MM.1S (cell line): ENCODE measurements at regions not wholly inside any gene's neighbourhood (a gene's known extent, or its start where the extent isn't known, plus 50 kb on each side); places are given as distances from the start of the nearest gene placed in this dataset.

Source experiments
- DNase-seq: peaks from one replicate; pipeline ENCODE4 v3.0.0-alpha.2; 2015
- H2AFZ ChIP-seq: fragments of 300-600 bp; sonication (generic); 2 replicates; pipeline ENCODE4 v1.6.0; 2016; ENCODE audit warnings: antibody characterized with exemption, low read length
- H3F3A ChIP-seq: fragments of 300-600 bp; sonication (generic); 2 replicates; pipeline ENCODE4 v1.6.1; 2016; ENCODE audit warnings: mild to moderate bottlenecking, antibody characterized with exemption, low read length, moderate library complexity, mixed read lengths; ENCODE audit not compliant: insufficient read depth
- H3K27ac ChIP-seq: fragments of 300-600 bp; sonication (generic); 2 replicates; pipeline ENCODE4 v1.5.1; 2016; ENCODE audit warnings: mild to moderate bottlenecking, low read length
- H3K27me3 ChIP-seq: fragments of 300-600 bp; sonication (generic); replicated peaks from 2 replicates; pipeline ENCODE4 v1.6.0; 2016; ENCODE audit warnings: low read length; ENCODE audit not compliant: insufficient read depth
- H3K36me3 ChIP-seq: fragments of 300-600 bp; sonication (generic); replicated peaks from 2 replicates; pipeline ENCODE4 v1.6.1; 2016; ENCODE audit warnings: mild to moderate bottlenecking, low read length, mixed read lengths; ENCODE audit not compliant: insufficient read depth
- H3K4me1 ChIP-seq: fragments of 300-600 bp; sonication (generic); 2 replicates; pipeline ENCODE4 v1.6.1; 2016; ENCODE audit warnings: low read length, mixed read lengths
- H3K4me2 ChIP-seq: fragments of 300-600 bp; sonication (generic); 2 replicates; pipeline ENCODE4 v1.6.0; 2016; ENCODE audit warnings: low read depth, low read length
- H3K4me3 ChIP-seq: fragments of 300-600 bp; sonication (generic); 2 replicates; pipeline ENCODE4 v1.5.1; 2016; ENCODE audit warnings: low read length, mixed read lengths
- H3K79me2 ChIP-seq: fragments of 300-600 bp; sonication (generic); 2 replicates; pipeline ENCODE4 v1.6.1; 2016; ENCODE audit warnings: mixed run types, low read length, mixed read lengths
- H3K9ac ChIP-seq: fragments of 300-600 bp; sonication (generic); 2 replicates; pipeline ENCODE4 v1.6.1; 2016; ENCODE audit warnings: low read length, mixed read lengths
- H3K9me2 ChIP-seq: fragments of 300-600 bp; sonication (generic); replicated peaks from 2 replicates; pipeline ENCODE4 v1.6.1; 2016; ENCODE audit warnings: mild to moderate bottlenecking, low read length, mixed read lengths; ENCODE audit not compliant: insufficient read depth
- H3K9me3 ChIP-seq: fragments of 300-600 bp; sonication (generic); replicated peaks from 2 replicates; pipeline ENCODE4 v1.6.1; 2016; ENCODE audit warnings: mild to moderate bottlenecking, low read length, mixed read lengths; ENCODE audit not compliant: insufficient read depth
- H4K20me1 ChIP-seq: fragments of 300-600 bp; sonication (generic); 2 replicates; pipeline ENCODE4 v1.6.1; 2016; ENCODE audit warnings: mild to moderate bottlenecking, low read length, moderate library complexity, mixed read lengths; ENCODE audit not compliant: insufficient read depth
- EZH2 ChIP-seq: fragments of 300-600 bp; sonication (generic); optimal IDR thresholded peaks from 2 replicates; pipeline ENCODE3; 2017; ENCODE audit warnings: low read depth, mild to moderate bottlenecking, antibody characterized with exemption, low read length, mixed read lengths
- EZH2phosphoT487 ChIP-seq: fragments of 300-600 bp; sonication (generic); IDR thresholded peaks from 2 replicates; pipeline ENCODE4 v1.6.1; 2018; ENCODE audit warnings: antibody characterized with exemption, low read length
- TF ChIP-seq, protein P1 (sequence below): fragments of 300-600 bp; sonication (generic); IDR thresholded peaks from 2 replicates; pipeline ENCODE4 v1.5.1; 2016; ENCODE audit warnings: antibody characterized with exemption, low read length, mixed read lengths

DNA sequence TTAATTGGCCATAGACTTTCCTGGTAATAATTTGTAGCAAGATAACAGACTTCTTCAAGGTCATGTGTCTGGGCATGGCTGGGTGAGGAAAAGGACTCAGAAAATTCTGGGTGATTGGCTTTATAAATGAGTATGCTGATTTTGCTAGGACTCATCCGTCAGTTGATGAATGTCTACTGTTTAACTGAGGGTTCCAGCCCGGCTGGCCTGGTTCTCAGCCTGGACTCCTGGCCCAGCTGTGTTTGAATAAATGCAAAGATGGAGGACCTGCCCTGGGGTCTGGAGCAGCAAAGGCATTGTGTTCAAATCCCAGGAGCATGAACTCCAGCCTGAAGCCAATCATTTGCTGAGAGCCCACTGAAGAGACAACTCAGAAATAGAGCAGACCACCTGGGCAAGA lies 323.2 kb downstream of the LRFN2 start:
- no peaks in the 10 kb centered on the region for H4K20me1 ChIP-seq
- DNase-seq = no peak
- TF ChIP-seq EZH2phosphoT487 (no peak), EZH2 (no peak)
- TF ChIP-seq, protein P1, sequence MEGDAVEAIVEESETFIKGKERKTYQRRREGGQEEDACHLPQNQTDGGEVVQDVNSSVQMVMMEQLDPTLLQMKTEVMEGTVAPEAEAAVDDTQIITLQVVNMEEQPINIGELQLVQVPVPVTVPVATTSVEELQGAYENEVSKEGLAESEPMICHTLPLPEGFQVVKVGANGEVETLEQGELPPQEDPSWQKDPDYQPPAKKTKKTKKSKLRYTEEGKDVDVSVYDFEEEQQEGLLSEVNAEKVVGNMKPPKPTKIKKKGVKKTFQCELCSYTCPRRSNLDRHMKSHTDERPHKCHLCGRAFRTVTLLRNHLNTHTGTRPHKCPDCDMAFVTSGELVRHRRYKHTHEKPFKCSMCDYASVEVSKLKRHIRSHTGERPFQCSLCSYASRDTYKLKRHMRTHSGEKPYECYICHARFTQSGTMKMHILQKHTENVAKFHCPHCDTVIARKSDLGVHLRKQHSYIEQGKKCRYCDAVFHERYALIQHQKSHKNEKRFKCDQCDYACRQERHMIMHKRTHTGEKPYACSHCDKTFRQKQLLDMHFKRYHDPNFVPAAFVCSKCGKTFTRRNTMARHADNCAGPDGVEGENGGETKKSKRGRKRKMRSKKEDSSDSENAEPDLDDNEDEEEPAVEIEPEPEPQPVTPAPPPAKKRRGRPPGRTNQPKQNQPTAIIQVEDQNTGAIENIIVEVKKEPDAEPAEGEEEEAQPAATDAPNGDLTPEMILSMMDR = no peak
- H3F3A ChIP-seq = no peaks in the 10 kb centered on the region
- no peaks in the 10 kb centered on the region for H3K36me3 ChIP-seq
- H3K9me3 ChIP-seq = no peaks in the 10 kb centered on the region
- H2AFZ ChIP-seq = no peak overlapping the region
- H3K27ac ChIP-seq = no peak overlapping the region
- no peaks in the 10 kb centered on the region for H3K4me1 ChIP-seq
- H3K27me3 ChIP-seq = no peaks in the 10 kb centered on the region
- H3K9me2 ChIP-seq = no peaks in the 10 kb centered on the region
- H3K9ac ChIP-seq = no peak overlapping the region
- H3K79me2 ChIP-seq = no peaks in the 10 kb centered on the region
- no peak overlapping the region for H3K4me3 ChIP-seq
- no peak overlapping the region for H3K4me2 ChIP-seq

DNA sequence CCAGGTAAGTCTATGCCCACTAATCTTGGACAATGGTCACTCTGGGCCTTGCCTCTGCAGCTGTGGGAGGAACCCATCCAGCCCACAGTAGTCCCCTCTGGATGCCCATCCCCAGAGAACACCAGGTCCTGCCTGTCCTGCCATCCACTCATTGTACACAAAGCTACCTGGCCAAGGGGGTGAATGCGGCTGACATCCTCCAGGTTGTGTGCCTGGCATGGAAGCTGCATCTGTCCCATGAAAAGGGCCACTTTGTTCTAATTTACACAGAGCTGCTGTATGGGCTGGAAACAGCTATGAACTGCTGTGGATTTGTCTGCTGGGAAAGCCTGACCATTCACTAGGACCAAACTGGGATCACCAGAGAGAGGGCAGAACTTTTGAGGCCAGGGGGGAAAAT lies 324.8 kb downstream of the LRFN2 start:
- H3K9ac ChIP-seq = no peak overlapping the region
- no peaks in the 10 kb centered on the region for H3K9me2 ChIP-seq
- H3F3A ChIP-seq = no peaks in the 10 kb centered on the region
- no peak overlapping the region for H3K27ac ChIP-seq
- H2AFZ ChIP-seq = no peak overlapping the region
- no peak overlapping the region for H3K4me3 ChIP-seq
- H3K9me3 ChIP-seq = no peaks in the 10 kb centered on the region
- H4K20me1 ChIP-seq = no peaks in the 10 kb centered on the region
- H3K79me2 ChIP-seq = no peaks in the 10 kb centered on the region
- H3K4me2 ChIP-seq = no peak overlapping the region
- H3K36me3 ChIP-seq = no peaks in the 10 kb centered on the region
- TF ChIP-seq, protein P1 = no peak
- no peak for TF ChIP-seq EZH2phosphoT487
- TF ChIP-seq EZH2 = no peak
- H3K27me3 ChIP-seq = no peaks in the 10 kb centered on the region
- H3K4me1 ChIP-seq = no peaks in the 10 kb centered on the region
- no peak for DNase-seq

DNA sequence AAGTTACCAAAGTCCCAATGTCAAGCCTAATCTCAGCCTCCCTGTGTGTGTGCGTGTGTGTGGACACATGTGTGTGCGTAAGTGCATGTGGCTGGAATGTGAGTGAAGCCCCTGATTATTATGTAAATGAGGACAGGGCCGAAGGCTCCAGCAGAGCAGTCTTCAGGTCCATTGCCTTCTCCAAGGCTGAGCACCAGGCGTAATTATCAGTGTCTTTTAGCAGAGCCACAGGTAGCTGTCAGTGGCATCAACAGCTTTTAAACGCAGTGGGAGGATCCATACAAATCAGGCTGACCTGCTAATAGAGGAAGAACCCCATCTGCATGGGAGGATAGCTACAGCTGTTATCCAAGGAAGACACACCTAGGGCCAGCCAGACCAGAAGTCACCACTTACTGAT lies 324.3 kb upstream of the MOCS1 start:
- Histone ChIP-seq H2AFZ (no peak overlapping the region), H4K20me1 (no peaks in the 10 kb centered on the region), H3F3A (no peaks in the 10 kb centered on the region), H3K36me3 (no peaks in the 10 kb centered on the region), H3K4me1 (no peaks in the 10 kb centered on the region), H3K4me3 (no peak overlapping the region), H3K9me2 (no peaks in the 10 kb centered on the region), H3K9me3 (no peaks in the 10 kb centered on the region), H3K9ac (no peak overlapping the region), H3K79me2 (no peaks in the 10 kb centered on the region), H3K27ac (no peak overlapping the region), H3K27me3 (no peaks in the 10 kb centered on the region), H3K4me2 (no peak overlapping the region)
- no peak for DNase-seq
- TF ChIP-seq EZH2phosphoT487 (no peak), EZH2 (no peak)
- TF ChIP-seq, protein P1 = no peak

DNA sequence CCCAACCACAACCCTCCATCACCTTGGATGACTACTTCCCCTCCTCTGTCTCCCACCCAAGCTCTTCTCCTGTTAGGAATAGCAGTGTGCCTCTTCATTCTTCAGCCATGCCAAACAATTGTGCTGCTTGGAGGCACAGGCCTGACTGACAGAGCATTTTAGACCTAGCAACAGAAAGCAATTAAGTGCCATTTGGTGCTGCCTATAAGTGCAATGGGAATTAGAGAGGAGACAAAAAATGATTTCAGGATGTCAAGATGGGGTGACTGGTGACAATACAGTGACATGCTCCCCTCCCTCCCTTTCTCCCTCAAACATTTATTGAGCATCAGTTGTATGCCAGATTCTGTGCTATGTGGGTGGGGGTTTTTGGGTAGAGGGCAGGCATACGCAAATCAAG lies 322.6 kb upstream of the MOCS1 start:
- DNase-seq = no peak

More for the DNA sequence above, 322.6 kb upstream of the MOCS1 start:
- no peaks in the 10 kb centered on the region for H4K20me1 ChIP-seq
- no peaks in the 10 kb centered on the region for H3K4me1 ChIP-seq
- no peaks in the 10 kb centered on the region for H3K9me3 ChIP-seq
- H3K27ac ChIP-seq = no peak overlapping the region
- no peak overlapping the region for H3K9ac ChIP-seq
- H3K4me2 ChIP-seq = no peak overlapping the region
- H3F3A ChIP-seq = no peaks in the 10 kb centered on the region
- H3K4me3 ChIP-seq = no peak overlapping the region
- H3K27me3 ChIP-seq = no peaks in the 10 kb centered on the region
- no peaks in the 10 kb centered on the region for H3K36me3 ChIP-seq
- TF ChIP-seq, protein P1 = no peak
- TF ChIP-seq EZH2phosphoT487 = no peak
- no peak for TF ChIP-seq EZH2
- no peaks in the 10 kb centered on the region for H3K9me2 ChIP-seq
- no peaks in the 10 kb centered on the region for H3K79me2 ChIP-seq
- no peak overlapping the region for H2AFZ ChIP-seq
